A549 (cell line): ENCODE measurements at regions not wholly inside any gene's neighbourhood (a gene's known extent, or its start where the extent isn't known, plus 50 kb on each side); places are given as distances from the start of the nearest gene placed in this dataset.

ENCODE experiments used
- HOXB13 ChIP-seq: fragments of 250-450 bp; sonication (Bioruptor Pico); IDR thresholded peaks from 2 replicates; pipeline ENCODE4 v1.5.0; 2020; ENCODE audit warnings: low read depth, mild to moderate bottlenecking, moderate library complexity
- POLR2A ChIP-seq: IDR thresholded peaks from 2 replicates; pipeline ENCODE4 v1.6.1; 2012; ENCODE audit warnings: mild to moderate bottlenecking, low read length
- TF ChIP-seq, protein P1 (sequence below): fragments of 150-350 bp; IDR thresholded peaks from 2 replicates; pipeline ENCODE4 v1.6.1; 2014; ENCODE audit warnings: low read depth, mild to moderate bottlenecking, low read length
- TF ChIP-seq, protein P2 (sequence below): fragments of >200 bp; sonication (Bioruptor Twin); formaldehyde crosslinking; IDR thresholded peaks from 3 replicates; pipeline ENCODE4 v1.5.1; 2016

DNA sequence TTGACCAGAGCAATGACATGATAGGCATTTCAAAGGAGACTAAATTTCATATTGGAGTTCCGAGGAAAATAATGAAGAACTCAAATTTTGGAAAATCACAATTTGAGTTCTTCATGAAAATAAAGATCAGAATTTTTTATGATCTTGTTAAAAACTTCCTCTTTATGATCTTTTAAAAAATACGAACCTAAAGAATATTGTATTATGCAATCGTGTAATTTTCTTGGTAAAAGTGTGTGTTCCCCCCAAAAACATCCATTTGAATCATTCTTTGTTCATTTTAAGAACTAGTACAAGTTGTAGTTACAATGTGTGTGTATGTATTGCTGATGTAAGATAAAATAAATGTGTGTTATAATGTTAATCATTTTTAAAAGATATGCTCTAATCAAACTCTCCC is 79.3 kb upstream of the PDK4 start:
- TF ChIP-seq, protein P1, sequence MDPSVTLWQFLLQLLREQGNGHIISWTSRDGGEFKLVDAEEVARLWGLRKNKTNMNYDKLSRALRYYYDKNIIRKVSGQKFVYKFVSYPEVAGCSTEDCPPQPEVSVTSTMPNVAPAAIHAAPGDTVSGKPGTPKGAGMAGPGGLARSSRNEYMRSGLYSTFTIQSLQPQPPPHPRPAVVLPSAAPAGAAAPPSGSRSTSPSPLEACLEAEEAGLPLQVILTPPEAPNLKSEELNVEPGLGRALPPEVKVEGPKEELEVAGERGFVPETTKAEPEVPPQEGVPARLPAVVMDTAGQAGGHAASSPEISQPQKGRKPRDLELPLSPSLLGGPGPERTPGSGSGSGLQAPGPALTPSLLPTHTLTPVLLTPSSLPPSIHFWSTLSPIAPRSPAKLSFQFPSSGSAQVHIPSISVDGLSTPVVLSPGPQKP: no peak
- TF ChIP-seq, protein P2, sequence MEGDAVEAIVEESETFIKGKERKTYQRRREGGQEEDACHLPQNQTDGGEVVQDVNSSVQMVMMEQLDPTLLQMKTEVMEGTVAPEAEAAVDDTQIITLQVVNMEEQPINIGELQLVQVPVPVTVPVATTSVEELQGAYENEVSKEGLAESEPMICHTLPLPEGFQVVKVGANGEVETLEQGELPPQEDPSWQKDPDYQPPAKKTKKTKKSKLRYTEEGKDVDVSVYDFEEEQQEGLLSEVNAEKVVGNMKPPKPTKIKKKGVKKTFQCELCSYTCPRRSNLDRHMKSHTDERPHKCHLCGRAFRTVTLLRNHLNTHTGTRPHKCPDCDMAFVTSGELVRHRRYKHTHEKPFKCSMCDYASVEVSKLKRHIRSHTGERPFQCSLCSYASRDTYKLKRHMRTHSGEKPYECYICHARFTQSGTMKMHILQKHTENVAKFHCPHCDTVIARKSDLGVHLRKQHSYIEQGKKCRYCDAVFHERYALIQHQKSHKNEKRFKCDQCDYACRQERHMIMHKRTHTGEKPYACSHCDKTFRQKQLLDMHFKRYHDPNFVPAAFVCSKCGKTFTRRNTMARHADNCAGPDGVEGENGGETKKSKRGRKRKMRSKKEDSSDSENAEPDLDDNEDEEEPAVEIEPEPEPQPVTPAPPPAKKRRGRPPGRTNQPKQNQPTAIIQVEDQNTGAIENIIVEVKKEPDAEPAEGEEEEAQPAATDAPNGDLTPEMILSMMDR: no peak
- TF ChIP-seq HOXB13 (CRISPR knock-in tag) (no peak), POLR2A (no peak)
